Activated B cell treated with CpG ODN at 0.5 μM for 24 hours (primary cell): ENCODE measurements at regions not wholly inside any gene's neighbourhood (a gene's known extent, or its start where the extent isn't known, plus 50 kb on each side); places are given as distances from the start of the nearest gene placed in this dataset.

Experiments
- ATAC-seq: fragments of 200-7000 bp; cut with Tn5 transposase; one replicate; pipeline ENCODE4 v1.10.0; 2021; ENCODE audit warnings: low read depth, mild to moderate bottlenecking, moderate library complexity
- CTCF ChIA-PET: fragments of 350-600 bp; sonication (Branson Sonifier 250); formaldehyde crosslinking; loops from one replicate; lab custom pipeline; 2021; ENCODE audit warnings: antibody characterized with exemption; lab: Charles Lee
- POLR2A ChIA-PET: fragments of 350-600 bp; sonication (Branson Sonifier 250); formaldehyde crosslinking; loops from one replicate; lab custom pipeline; 2021; ENCODE audit warnings: antibody characterized with exemption; lab: Charles Lee
- DNase-seq: peaks from one replicate; pipeline ENCODE4 v3.0.0; 2022
- H3K27ac Mint-ChIP-seq: one replicate; pipeline ENCODE4 v1.8.0; 2020; ENCODE audit warnings: mixed read lengths
- H3K27me3 Mint-ChIP-seq: one replicate; pipeline ENCODE4 v1.8.0; 2021; ENCODE audit warnings: mixed read lengths
- H3K36me3 Mint-ChIP-seq: one replicate; pipeline ENCODE4 v1.8.0; 2021; ENCODE audit warnings: low read depth, mixed read lengths
- H3K4me1 Mint-ChIP-seq: one replicate; pipeline ENCODE4 v1.8.0; 2021; ENCODE audit warnings: mixed read lengths
- H3K4me3 Mint-ChIP-seq: one replicate; pipeline ENCODE4 v1.8.0; 2020; ENCODE audit warnings: mild to moderate bottlenecking, mixed read lengths
- H3K9me3 Mint-ChIP-seq: one replicate; pipeline ENCODE4 v1.8.0; 2020; ENCODE audit warnings: mixed read lengths
- CTCF ChIP-seq: fragments of 200-600 bp; IDR thresholded peaks from one replicate; pipeline ENCODE4 v1.8.0; 2022; ENCODE audit warnings: antibody characterized with exemption, mild to moderate bottlenecking
- intact Hi-C: fragments of 100-400 bp; cut with micrococcal nuclease; formaldehyde crosslinking; loops from one replicate; pipeline ENCODE4 v1.15.1; 2024

DNA sequence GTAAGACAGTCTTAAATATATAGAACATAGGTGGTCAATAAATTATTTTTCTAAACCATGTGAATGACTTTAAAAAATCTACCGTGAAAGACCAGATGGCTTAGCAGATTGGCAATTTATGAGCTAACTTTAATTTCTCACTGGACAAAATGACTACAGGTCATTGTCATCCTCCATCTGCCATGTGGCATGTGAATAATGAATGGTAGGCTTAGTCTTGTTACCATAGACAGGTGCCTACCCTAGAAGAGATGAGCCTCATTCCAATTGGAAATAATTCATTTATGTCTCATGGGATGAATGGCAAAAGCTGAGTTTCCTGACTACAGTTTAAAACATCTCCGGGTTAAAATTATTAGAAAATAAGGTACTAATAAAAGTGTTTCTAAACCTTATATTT, 1043.3 kb downstream of the FAT4 start:
- Mint-ChIP-seq H3K27ac (no peak overlapping the region), H3K27me3 (no peaks in the 10 kb centered on the region), H3K4me3 (no peak overlapping the region), H3K36me3 (no peaks in the 10 kb centered on the region), H3K4me1 (no peaks in the 10 kb centered on the region), H3K9me3 (no peaks in the 10 kb centered on the region)
- TF ChIP-seq CTCF, result no peak
- ChIA-PET POLR2A (no interaction called here), CTCF (no interaction called here)
- intact Hi-C loops, result no loop called here
- DNase-seq (no peak), ATAC-seq (no peak)

DNA sequence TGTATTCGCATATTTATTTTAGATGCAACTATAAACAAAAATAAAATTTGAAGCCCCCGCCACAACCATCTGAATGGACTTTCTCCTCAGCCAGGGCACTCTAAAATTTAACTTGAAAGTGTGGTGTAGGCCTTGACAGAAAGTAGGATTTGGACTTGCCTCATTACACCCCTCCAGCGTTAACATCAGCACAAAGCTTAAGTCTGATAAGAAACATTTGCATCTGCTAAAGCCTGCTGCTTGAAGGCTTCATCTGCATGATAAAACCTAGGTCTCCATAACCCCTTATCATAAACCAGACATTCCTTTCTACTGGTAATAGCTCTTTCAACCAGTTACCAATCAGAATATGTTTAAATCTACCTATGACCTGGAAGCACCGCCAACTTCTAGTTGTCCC, 1046.5 kb downstream of the FAT4 start:
- ChIA-PET CTCF (no interaction called here), POLR2A (no interaction called here)
- no peaks in the 10 kb centered on the region for H3K4me1 Mint-ChIP-seq
- ATAC-seq (no peak), DNase-seq (no peak)
- no peaks in the 10 kb centered on the region for H3K27me3 Mint-ChIP-seq
- no peak overlapping the region for H3K27ac Mint-ChIP-seq
- peaks cover 2% of the 10 kb centered on the region for H3K9me3 Mint-ChIP-seq
- no peak for TF ChIP-seq CTCF
- H3K4me3 Mint-ChIP-seq, result no peak overlapping the region
- H3K36me3 Mint-ChIP-seq, result no peaks in the 10 kb centered on the region
- intact Hi-C loops, result no loop called here

- ChIA-PET POLR2A (no interaction called here), CTCF (no interaction called here)
- no peaks in the 10 kb centered on the region for H3K4me1 Mint-ChIP-seq
- DNase-seq, result no peak
- peaks cover 2% of the 10 kb centered on the region for H3K9me3 Mint-ChIP-seq
- no peak for ATAC-seq
- TF ChIP-seq CTCF, result no peak
- intact Hi-C loops, result no loop called here
- no peaks in the 10 kb centered on the region for H3K36me3 Mint-ChIP-seq
- no peak overlapping the region for H3K4me3 Mint-ChIP-seq
- no peak overlapping the region for H3K27ac Mint-ChIP-seq
- H3K27me3 Mint-ChIP-seq, result no peaks in the 10 kb centered on the region
These were observed 1049.7 kb downstream of the FAT4 start for GRCh38 chr4:126364311-126364911.

DNA sequence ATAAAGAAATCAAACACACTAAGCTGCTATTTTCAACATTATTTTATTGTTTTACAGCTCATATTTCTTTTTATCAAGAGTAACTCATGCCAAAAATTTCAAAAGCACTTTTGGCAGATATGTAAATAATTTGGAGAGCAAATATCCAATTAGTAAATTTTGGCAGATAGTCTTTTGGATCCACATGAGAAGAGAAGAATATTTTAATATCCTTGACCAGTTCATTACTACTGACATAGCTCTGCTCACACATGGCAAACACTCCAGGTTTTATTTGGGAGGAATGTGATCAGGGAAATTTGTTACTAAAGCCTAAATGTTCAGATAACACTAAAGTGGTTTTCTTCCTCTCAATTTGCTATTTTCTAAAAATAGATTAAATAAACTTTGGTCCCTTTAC, 1054.3 kb downstream of the FAT4 start:
- no peak for TF ChIP-seq CTCF
- Mint-ChIP-seq H3K4me3 (no peak overlapping the region), H3K27ac (no peak overlapping the region), H3K4me1 (no peaks in the 10 kb centered on the region), H3K36me3 (no peaks in the 10 kb centered on the region), H3K9me3 (peaks cover 2% of the 10 kb centered on the region), H3K27me3 (no peaks in the 10 kb centered on the region)
- POLR2A ChIA-PET, result no interaction called here
- CTCF ChIA-PET, result no interaction called here
- DNase-seq (no peak), ATAC-seq (no peak)
- intact Hi-C loops, result no loop called here

GRCh38 chr4:126372634-126373033, 1057.9 kb downstream of the FAT4 start:
- ATAC-seq (no peak), DNase-seq (no peak)
- H3K27ac Mint-ChIP-seq, result no peak overlapping the region
- H3K4me1 Mint-ChIP-seq, result no peaks in the 10 kb centered on the region
- H3K27me3 Mint-ChIP-seq, result no peaks in the 10 kb centered on the region
- ChIA-PET CTCF (no interaction called here), POLR2A (no interaction called here)
- H3K9me3 Mint-ChIP-seq, result peaks cover 3% of the 10 kb centered on the region
- intact Hi-C loops, result no loop called here
- TF ChIP-seq CTCF, result no peak
- no peaks in the 10 kb centered on the region for H3K36me3 Mint-ChIP-seq
- no peak overlapping the region for H3K4me3 Mint-ChIP-seq
